Activated CD8-positive, alpha-beta memory T cell treated with anti-CD3 and anti-CD28 coated beads, Interleukin-2, amount 10 ng/mL, durations not matched to agents 7 days and 5 days (primary cell): ENCODE measurements at regions not wholly inside any gene's neighbourhood (a gene's known extent, or its start where the extent isn't known, plus 50 kb on each side); places are given as distances from the start of the nearest gene placed in this dataset.

Experiments
- ATAC-seq: fragments of 150-1000 bp; cut with Tn5 transposase; one replicate; pipeline ENCODE4 v1.10.0; 2021; ENCODE audit warnings: moderate library complexity
- CTCF ChIA-PET: fragments of 350-600 bp; sonication (Branson Sonifier 250); formaldehyde crosslinking; loops from one replicate; lab custom pipeline; 2021; ENCODE audit warnings: antibody characterized with exemption; lab: Charles Lee
- DNase-seq: peaks from one replicate; pipeline ENCODE4 v3.0.0-alpha.2; 2020
- H3K27ac Mint-ChIP-seq: one replicate; pipeline ENCODE4 v1.8.0; 2021; ENCODE audit warnings: mild to moderate bottlenecking, mixed read lengths
- H3K27me3 Mint-ChIP-seq: one replicate; pipeline ENCODE4 v1.8.0; 2021; ENCODE audit warnings: mixed read lengths
- H3K36me3 Mint-ChIP-seq: one replicate; pipeline ENCODE4 v1.8.0; 2021; ENCODE audit warnings: mild to moderate bottlenecking, mixed read lengths
- H3K4me1 Mint-ChIP-seq: one replicate; pipeline ENCODE4 v1.8.0; 2021; ENCODE audit warnings: mixed read lengths
- H3K4me3 Mint-ChIP-seq: one replicate; pipeline ENCODE4 v1.8.0; 2021; ENCODE audit warnings: mild to moderate bottlenecking, moderate library complexity, mixed read lengths
- H3K9me3 Mint-ChIP-seq: one replicate; pipeline ENCODE4 v1.8.0; 2022; ENCODE audit warnings: low read depth, mixed read lengths

- DNase-seq = no peak
- Mint-ChIP-seq H3K27ac (no peak overlapping the region), H3K9me3 (peaks cover 1% of the 10 kb centered on the region), H3K36me3 (no peaks in the 10 kb centered on the region), H3K4me3 (no peak overlapping the region), H3K27me3 (peaks cover 25% of the 10 kb centered on the region), H3K4me1 (no peaks in the 10 kb centered on the region)
- CTCF ChIA-PET = interaction anchor here (1.2 kb wide), 1 partner anchor 12 kb away, joined by 3 read pairs; no protein-coding TSS in a partner anchor
- ATAC-seq = no peak
These were observed 693.5 kb downstream of the ARHGAP15 start for GRCh38 chr2:143822736-143823135.

- no peak for ATAC-seq
- H3K4me3 Mint-ChIP-seq = no peak overlapping the region
- H3K36me3 Mint-ChIP-seq = no peaks in the 10 kb centered on the region
- no peaks in the 10 kb centered on the region for H3K4me1 Mint-ChIP-seq
- H3K9me3 Mint-ChIP-seq = no peaks in the 10 kb centered on the region
- DNase-seq = no peak
- CTCF ChIA-PET = no interaction called here
- no peak overlapping the region for H3K27ac Mint-ChIP-seq
- H3K27me3 Mint-ChIP-seq = peaks cover 20% of the 10 kb centered on the region
These were observed 690.5 kb downstream of the ARHGAP15 start for GRCh38 chr2:143819764-143820163.

GRCh38 chr2:143819190-143819735 lies 690.0 kb downstream of the ARHGAP15 start:
- no peaks in the 10 kb centered on the region for H3K36me3 Mint-ChIP-seq
- H3K4me1 Mint-ChIP-seq = no peaks in the 10 kb centered on the region
- H3K27me3 Mint-ChIP-seq = peaks cover 20% of the 10 kb centered on the region
- ATAC-seq = no peak
- no peak for DNase-seq
- CTCF ChIA-PET = no interaction called here
- H3K27ac Mint-ChIP-seq = no peak overlapping the region
- H3K4me3 Mint-ChIP-seq = no peak overlapping the region
- no peaks in the 10 kb centered on the region for H3K9me3 Mint-ChIP-seq
